ENCODE measurements at regions not wholly inside any gene's neighbourhood (a gene's known extent, or its start where the extent isn't known, plus 50 kb on each side); places are given as distances from the start of the nearest gene placed in this dataset.

DNA sequence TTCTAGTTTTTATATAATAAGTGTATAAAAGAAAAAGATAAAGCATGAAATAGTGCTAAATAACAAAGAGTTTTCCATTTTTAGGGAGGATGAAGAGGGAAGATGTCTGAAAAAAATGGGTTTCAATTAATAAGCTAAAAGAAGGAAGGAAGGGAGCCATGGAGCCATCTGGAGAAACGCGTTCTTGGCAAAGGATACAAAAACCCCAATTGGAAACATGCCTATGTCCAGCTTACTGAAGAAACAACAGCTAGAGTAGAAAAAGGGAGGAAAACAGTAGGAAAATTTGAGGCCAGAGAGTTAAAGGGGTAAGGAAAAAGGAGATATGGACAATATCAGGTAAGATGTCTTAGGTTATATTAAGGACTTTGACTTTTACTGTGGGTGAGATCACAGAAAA lies 416.2 kb upstream of the GHITM start:
- Histone ChIP-seq H3K27ac (ENCODE audit: poor library complexity, severe bottlenecking) (no peak overlapping the region), H3K27me3 (ENCODE audit: insufficient read depth, poor library complexity, severe bottlenecking) (no peaks in the 10 kb centered on the region), H3K4me1 (ENCODE audit: insufficient read depth, poor library complexity, severe bottlenecking) (no peaks in the 10 kb centered on the region), H3K9me3 (ENCODE audit: severe bottlenecking) (peaks cover 2% of the 10 kb centered on the region), H3K4me3 (ENCODE audit: severe bottlenecking) (no peak overlapping the region), H3K36me3 (ENCODE audit: low read depth) (no peaks in the 10 kb centered on the region)
- DNase-seq (ENCODE audit: low spot score) (no peak), ATAC-seq (ENCODE audit: low read depth) (no peak)
- TF ChIP-seq, protein P1, sequence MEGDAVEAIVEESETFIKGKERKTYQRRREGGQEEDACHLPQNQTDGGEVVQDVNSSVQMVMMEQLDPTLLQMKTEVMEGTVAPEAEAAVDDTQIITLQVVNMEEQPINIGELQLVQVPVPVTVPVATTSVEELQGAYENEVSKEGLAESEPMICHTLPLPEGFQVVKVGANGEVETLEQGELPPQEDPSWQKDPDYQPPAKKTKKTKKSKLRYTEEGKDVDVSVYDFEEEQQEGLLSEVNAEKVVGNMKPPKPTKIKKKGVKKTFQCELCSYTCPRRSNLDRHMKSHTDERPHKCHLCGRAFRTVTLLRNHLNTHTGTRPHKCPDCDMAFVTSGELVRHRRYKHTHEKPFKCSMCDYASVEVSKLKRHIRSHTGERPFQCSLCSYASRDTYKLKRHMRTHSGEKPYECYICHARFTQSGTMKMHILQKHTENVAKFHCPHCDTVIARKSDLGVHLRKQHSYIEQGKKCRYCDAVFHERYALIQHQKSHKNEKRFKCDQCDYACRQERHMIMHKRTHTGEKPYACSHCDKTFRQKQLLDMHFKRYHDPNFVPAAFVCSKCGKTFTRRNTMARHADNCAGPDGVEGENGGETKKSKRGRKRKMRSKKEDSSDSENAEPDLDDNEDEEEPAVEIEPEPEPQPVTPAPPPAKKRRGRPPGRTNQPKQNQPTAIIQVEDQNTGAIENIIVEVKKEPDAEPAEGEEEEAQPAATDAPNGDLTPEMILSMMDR (IDR thresholded peaks at IDR 0.05; ENCODE audit: poor library complexity, severe bottlenecking) = no peak

GRCh38 chr10:83724471-83725241 lies 414.7 kb upstream of the GHITM start:
- no peaks in the 10 kb centered on the region for H3K4me1 ChIP-seq (ENCODE audit: insufficient read depth, poor library complexity, severe bottlenecking)
- ATAC-seq (ENCODE audit: low read depth) (no peak), DNase-seq (ENCODE audit: low spot score) (no peak)
- no peak overlapping the region for H3K4me3 ChIP-seq (ENCODE audit: severe bottlenecking)
- no peak overlapping the region for H3K27ac ChIP-seq (ENCODE audit: poor library complexity, severe bottlenecking)
- H3K36me3 ChIP-seq (ENCODE audit: low read depth) = no peaks in the 10 kb centered on the region
- TF ChIP-seq, protein P1 (IDR thresholded peaks at IDR 0.05; ENCODE audit: poor library complexity, severe bottlenecking) = no peak
- peaks cover 2% of the 10 kb centered on the region for H3K9me3 ChIP-seq (ENCODE audit: severe bottlenecking)
- H3K27me3 ChIP-seq (ENCODE audit: insufficient read depth, poor library complexity, severe bottlenecking) = no peaks in the 10 kb centered on the region

GRCh38 chr10:83725567-83725966 lies 413.7 kb upstream of the GHITM start:
- Histone ChIP-seq H3K4me3 (ENCODE audit: severe bottlenecking) (no peak overlapping the region), H3K9me3 (ENCODE audit: severe bottlenecking) (no peaks in the 10 kb centered on the region), H3K36me3 (ENCODE audit: low read depth) (no peaks in the 10 kb centered on the region), H3K27me3 (ENCODE audit: insufficient read depth, poor library complexity, severe bottlenecking) (no peaks in the 10 kb centered on the region), H3K27ac (ENCODE audit: poor library complexity, severe bottlenecking) (no peak overlapping the region), H3K4me1 (ENCODE audit: insufficient read depth, poor library complexity, severe bottlenecking) (no peaks in the 10 kb centered on the region)
- ATAC-seq (ENCODE audit: low read depth) (no peak), DNase-seq (ENCODE audit: low spot score) (no peak)
- TF ChIP-seq, protein P1 (IDR thresholded peaks at IDR 0.05; ENCODE audit: poor library complexity, severe bottlenecking) = no peak

DNA sequence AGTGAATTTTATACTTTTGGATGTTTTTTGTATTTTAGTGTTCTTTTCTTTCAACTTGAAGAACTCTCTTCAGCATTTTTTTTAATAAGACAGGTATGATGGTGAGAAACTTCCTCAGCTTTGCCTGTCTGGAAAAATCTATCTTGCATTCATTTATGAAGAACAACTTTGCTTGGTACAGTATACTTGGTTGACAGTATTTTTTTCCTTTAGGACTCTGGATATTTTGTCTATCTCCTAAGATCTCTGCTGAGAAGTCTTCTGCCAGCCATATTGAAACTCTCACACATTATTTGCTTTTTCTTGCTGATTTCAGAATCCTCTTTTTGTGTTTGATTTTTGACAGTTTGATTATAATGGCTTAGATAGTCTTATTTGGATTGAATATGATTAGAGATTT lies 405.0 kb upstream of the GHITM start:
- DNase-seq (ENCODE audit: low spot score) (no peak), ATAC-seq (ENCODE audit: low read depth) (no peak)
- Histone ChIP-seq H3K27me3 (ENCODE audit: insufficient read depth, poor library complexity, severe bottlenecking) (no peaks in the 10 kb centered on the region), H3K36me3 (ENCODE audit: low read depth) (no peaks in the 10 kb centered on the region), H3K9me3 (ENCODE audit: severe bottlenecking) (peaks cover 8% of the 10 kb centered on the region), H3K4me3 (ENCODE audit: severe bottlenecking) (no peak overlapping the region), H3K27ac (ENCODE audit: poor library complexity, severe bottlenecking) (no peak overlapping the region), H3K4me1 (ENCODE audit: insufficient read depth, poor library complexity, severe bottlenecking) (no peaks in the 10 kb centered on the region)
- TF ChIP-seq, protein P1 (IDR thresholded peaks at IDR 0.05; ENCODE audit: poor library complexity, severe bottlenecking) = no peak

GRCh38 chr10:83736008-83736407 lies 403.3 kb upstream of the GHITM start:
- Histone ChIP-seq H3K4me1 (ENCODE audit: insufficient read depth, poor library complexity, severe bottlenecking) (no peaks in the 10 kb centered on the region), H3K36me3 (ENCODE audit: low read depth) (no peaks in the 10 kb centered on the region), H3K9me3 (ENCODE audit: severe bottlenecking) (peaks cover 8% of the 10 kb centered on the region), H3K27ac (ENCODE audit: poor library complexity, severe bottlenecking) (no peak overlapping the region), H3K4me3 (ENCODE audit: severe bottlenecking) (no peak overlapping the region), H3K27me3 (ENCODE audit: insufficient read depth, poor library complexity, severe bottlenecking) (no peaks in the 10 kb centered on the region)
- TF ChIP-seq, protein P1 (IDR thresholded peaks at IDR 0.05; ENCODE audit: poor library complexity, severe bottlenecking) = no peak
- DNase-seq (ENCODE audit: low spot score) (no peak), ATAC-seq (ENCODE audit: low read depth) (no peak)

Data from RWPE2 (cell line).